H1 (cell line): ENCODE measurements at regions not wholly inside any gene's neighbourhood (a gene's known extent, or its start where the extent isn't known, plus 50 kb on each side); places are given as distances from the start of the nearest gene placed in this dataset.

ENCODE experiments used
- SIX5 ChIP-seq: IDR thresholded peaks from 2 replicates; pipeline ENCODE4 v1.6.1; 2011; ENCODE audit warnings: mild to moderate bottlenecking, low read depth, low read length

GRCh38 chr6:90365002-90365401, 68.4 kb upstream of the BACH2 start (continued):
- no peak for TF ChIP-seq SIX5
- TF ChIP-seq, all 59 proteins: peak for 0
